PC-3 (cell line): ENCODE measurements at regions not wholly inside any gene's neighbourhood (a gene's known extent, or its start where the extent isn't known, plus 50 kb on each side); places are given as distances from the start of the nearest gene placed in this dataset.

Experiments used
- EZH2 ChIP-seq: fragments of 300-600 bp; sonication (generic); IDR thresholded peaks from one replicate; pipeline ENCODE4 v1.6.1; 2017; ENCODE audit warnings: antibody characterized with exemption, mild to moderate bottlenecking, low read length; ENCODE audit not compliant: unreplicated experiment
- TF ChIP-seq, protein P1 (sequence below): fragments of 300-600 bp; sonication (generic); conservative IDR thresholded peaks from 2 replicates; pipeline ENCODE4 v1.5.1; 2017; ENCODE audit warnings: antibody characterized with exemption, low read depth, mild to moderate bottlenecking, low read length

DNA sequence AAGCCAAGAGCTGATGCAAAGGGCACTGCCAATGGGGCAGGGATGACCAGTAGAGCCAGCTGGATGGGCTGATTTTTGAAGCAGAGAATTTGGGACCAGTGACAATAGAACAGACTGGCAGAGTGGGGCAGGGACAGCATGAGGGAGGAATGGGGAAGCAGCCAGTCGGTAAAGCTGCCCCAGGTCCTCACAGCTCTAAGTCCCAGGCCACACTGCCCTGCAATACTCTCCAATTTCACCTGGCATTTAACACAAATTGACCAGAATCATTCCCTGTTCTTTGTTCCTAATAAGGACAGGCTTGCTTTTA is 186.9 kb downstream of the CTTN start:
- TF ChIP-seq, protein P1, sequence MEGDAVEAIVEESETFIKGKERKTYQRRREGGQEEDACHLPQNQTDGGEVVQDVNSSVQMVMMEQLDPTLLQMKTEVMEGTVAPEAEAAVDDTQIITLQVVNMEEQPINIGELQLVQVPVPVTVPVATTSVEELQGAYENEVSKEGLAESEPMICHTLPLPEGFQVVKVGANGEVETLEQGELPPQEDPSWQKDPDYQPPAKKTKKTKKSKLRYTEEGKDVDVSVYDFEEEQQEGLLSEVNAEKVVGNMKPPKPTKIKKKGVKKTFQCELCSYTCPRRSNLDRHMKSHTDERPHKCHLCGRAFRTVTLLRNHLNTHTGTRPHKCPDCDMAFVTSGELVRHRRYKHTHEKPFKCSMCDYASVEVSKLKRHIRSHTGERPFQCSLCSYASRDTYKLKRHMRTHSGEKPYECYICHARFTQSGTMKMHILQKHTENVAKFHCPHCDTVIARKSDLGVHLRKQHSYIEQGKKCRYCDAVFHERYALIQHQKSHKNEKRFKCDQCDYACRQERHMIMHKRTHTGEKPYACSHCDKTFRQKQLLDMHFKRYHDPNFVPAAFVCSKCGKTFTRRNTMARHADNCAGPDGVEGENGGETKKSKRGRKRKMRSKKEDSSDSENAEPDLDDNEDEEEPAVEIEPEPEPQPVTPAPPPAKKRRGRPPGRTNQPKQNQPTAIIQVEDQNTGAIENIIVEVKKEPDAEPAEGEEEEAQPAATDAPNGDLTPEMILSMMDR, result no peak
- TF ChIP-seq EZH2, result no peak
